GF-D8 (cell line): ENCODE measurements at regions not wholly inside any gene's neighbourhood (a gene's known extent, or its start where the extent isn't known, plus 50 kb on each side); places are given as distances from the start of the nearest gene placed in this dataset.
A peak's percentile ranks its signal among the peaks of the same experiment; 100 is the strongest.

ENCODE experiments used
- DNase-seq: peaks from one replicate; lab custom pipeline; 2025; lab: John Stamatoyannopoulos, UW

DNA sequence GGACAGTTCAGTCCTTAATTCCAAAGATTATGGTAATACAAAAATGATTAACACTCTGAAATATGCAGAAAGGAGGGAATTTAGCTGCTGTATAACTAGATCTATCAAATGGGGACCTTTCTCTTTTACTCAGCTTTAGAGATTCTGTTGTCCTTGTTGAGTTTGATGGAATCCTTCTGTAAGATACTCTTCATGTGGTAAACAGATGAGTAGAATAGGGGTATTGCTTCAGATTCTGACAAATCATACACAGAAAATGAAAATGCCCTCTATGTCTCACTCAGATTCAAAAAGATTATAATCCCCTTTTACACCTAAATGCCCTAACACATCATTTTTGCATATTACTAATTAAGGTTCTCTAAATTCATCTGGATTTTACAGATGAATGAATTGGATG, 50.7 kb downstream of the ARHGAP35 start:
- no peak for DNase-seq

DNA sequence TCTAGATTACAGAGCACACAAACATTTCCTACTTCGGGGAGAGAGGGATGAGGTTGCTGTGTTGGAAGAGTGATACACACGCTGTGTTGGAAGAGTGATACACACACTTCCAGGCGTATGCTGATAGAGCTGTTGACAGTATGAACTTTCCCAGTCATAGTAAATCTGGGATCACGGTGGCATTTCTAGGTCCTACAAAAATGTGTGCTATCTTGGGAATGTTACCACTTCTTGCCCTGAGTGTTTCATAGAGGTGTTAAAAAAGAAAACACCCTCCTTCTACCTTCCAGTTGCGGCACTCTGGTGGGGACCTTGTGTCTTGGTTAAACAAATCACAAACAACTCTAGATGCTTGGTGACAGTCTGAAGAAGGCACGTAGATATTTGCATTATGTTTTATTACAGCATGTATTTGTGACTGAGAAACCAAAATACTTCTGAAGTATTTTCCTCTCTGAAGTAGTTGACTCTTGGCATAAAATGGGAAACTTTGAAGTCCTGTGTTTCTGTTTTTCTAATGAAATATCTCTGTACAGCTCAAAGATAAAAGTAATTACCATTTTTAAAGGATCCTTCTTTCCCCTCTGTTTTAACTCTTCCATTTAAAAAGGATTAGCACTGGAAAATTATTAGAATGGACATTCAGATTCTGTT, 52.5 kb downstream of the ARHGAP35 start:
- no peak for DNase-seq

DNA sequence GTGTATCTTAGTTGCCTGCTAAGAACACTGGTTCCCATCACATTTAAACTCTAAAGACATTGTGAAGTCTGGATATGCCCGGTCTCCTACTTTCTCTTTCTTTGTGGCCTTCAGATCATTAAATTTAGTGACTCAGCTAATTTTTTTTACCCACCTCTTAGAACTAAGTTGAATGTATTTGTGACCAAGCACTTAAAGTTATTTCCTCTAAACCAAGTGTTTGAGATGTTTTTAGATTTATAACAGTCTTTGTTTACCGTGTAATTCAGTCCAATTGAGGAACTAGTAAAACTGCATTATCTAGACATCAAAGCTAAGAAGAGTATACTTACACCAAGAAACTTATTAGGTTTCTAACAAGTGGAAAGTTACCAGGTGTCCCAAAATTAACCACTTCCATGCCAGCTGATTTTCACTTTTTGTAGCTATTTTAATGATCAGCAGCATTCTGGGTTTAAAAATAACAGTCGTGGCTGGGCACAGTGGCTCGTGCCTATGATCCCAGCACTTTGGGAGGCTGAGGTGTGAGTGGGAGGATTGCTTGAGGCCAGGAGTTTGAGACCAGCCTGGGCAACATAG, 53.1 kb downstream of the ARHGAP35 start:
- peak; percentile 43 for DNase-seq

GRCh38 chr19:46915386-46915785, 54.6 kb downstream of the ARHGAP35 start:
- DNase-seq, result no peak

DNA sequence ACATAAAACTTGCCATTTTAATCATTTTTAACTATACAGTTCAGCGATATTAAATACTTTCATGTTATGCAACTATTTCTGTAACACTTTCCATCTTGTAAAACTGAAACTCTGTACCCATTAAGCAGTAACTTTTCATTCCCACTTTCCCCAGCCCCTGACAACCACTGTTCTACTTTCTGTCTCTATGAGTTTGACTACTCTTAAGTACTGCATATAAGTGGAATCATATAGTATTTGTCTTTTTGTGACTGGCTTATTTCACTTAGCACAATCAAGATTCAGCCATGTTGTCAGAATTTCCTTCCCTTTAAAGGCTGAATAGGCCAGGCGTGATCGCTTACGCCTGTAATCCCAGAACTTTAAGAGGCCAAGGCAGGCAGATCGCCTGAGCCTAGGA, 56.2 kb downstream of the ARHGAP35 start:
- no peak for DNase-seq

DNA sequence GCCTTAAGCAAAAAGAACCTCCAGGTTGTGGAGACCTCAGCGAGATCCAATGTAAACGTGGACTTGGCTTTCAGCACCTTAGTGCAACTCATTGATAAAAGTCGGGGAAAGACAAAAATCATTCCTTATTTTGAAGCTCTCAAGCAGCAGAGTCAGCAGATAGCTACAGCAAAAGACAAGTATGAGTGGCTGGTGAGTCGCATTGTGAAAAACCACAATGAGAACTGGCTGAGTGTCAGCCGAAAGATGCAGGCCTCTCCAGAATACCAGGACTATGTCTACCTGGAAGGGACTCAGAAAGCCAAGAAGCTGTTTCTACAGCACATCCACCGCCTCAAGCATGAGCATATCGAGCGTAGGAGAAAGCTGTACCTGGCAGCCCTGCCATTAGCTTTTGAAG, 58.5 kb downstream of the ARHGAP35 start:
- no peak for DNase-seq

GRCh38 chr19:46920362-46920761, 59.6 kb downstream of the ARHGAP35 start:
- DNase-seq, result no peak

DNA sequence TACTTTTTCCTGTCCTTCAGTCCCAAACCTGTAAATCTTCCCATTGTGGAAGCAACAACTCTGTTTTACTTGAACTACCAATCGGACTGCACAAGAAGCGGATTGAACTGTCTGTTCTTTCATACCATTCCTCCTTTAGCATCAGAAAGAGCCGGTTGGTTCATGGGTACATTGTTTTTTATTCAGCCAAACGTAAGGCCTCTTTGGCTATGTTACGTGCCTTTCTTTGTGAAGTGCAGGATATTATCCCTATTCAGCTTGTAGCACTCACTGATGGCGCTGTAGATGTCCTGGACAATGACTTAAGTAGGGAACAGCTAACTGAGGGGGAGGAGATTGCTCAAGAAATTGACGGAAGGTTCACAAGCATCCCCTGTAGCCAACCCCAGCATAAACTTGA, 60.3 kb downstream of the ARHGAP35 start:
- no peak for DNase-seq

DNA sequence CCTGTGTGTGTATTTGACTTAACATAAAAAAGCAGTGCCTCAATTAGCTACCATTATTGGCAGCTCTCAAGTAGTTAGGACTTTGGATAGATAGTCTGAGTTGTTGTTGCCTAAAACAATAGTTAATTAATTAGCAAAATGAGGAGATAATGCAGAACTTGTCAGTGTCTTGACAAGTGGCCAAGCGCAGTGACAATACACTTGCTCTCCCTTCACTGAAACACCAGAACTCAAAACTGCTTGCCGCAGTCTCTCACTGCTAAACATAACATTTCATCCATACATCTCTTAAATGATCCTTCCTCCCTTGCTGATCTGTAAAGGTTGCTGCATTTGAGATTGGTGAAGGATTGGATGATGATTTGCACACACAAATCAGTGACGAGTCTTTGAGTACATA, 61.7 kb downstream of the ARHGAP35 start:
- no peak for DNase-seq

DNA sequence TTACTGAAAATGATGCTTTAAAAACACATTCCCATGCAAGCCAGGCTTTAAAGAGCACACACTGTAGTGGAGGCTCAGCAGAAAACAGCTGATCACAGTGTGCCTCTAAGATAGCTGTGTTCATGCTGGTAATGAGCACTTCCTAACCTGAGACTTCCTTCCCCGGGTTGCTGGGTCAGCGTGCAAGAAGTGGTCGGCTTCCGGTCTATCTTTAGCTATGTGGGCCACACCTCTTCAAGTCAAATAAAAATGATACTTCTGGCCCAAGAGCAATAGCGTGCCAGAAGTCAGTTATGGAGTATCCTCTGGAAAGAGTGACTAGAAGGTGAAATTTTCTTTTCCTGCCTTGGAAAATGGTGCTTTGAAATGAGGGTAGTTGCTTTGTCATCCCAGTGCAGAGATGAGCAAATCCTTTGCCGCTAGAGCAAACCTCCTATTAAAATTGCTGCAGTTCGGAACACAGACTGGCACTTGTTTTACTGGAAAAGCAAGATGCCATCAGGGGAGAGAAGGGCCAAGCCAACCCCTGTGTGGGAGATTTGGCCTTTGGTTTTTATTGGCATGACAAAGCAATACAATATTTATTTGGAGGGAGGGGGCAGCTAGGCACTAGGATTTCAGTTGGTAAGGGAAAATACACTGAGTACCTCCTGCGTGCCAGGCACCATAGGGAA, 64.2 kb downstream of the ARHGAP35 start:
- DNase-seq, result no peak

- DNase-seq, result no peak
These were observed 64.8 kb downstream of the ARHGAP35 start for GRCh38 chr19:46925548-46925950.

- no peak for DNase-seq
These were observed 65.6 kb downstream of the ARHGAP35 start for GRCh38 chr19:46926170-46927071.

DNA sequence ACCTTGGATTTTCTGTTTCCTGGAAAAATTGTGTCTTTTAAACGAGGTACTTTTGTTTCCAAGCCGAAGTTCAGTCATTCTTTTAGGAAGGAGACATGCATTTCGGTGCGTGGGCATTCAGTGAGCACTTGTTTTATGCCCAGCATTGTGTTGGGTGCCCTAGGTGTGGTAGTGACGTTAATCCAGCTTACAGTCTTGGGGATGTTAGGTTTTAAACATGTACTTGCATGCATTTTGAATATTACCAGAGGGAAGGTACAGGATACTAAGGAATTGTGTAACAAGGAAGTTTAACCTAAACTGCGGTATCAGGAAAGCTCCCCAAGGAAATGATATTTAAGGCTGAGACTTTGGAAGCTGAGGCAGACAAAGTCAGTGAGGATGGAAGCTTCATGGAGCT, 66.3 kb downstream of the ARHGAP35 start:
- DNase-seq, result no peak

GRCh38 chr19:46927893-46928292, 67.1 kb downstream of the ARHGAP35 start:
- DNase-seq, result no peak

DNA sequence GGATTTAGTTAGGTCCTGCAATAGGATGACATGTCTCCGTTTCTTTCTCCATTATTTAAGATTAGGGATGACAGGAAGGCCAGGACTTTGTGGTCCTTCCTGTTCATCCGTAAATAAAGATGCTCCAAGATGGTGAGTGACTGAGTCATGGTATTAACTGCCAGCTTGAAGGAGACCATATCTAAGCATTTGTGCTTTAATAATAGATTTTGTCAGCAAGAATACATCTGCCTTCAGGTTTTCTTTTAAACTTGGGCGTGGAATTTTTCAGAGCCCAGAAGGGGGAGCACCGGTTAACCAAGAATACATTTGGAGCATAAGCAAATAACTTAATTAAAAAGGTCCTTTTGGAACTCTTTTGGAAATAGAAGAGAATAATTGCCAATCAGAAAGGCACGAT, 68.2 kb downstream of the ARHGAP35 start:
- no peak for DNase-seq

DNA sequence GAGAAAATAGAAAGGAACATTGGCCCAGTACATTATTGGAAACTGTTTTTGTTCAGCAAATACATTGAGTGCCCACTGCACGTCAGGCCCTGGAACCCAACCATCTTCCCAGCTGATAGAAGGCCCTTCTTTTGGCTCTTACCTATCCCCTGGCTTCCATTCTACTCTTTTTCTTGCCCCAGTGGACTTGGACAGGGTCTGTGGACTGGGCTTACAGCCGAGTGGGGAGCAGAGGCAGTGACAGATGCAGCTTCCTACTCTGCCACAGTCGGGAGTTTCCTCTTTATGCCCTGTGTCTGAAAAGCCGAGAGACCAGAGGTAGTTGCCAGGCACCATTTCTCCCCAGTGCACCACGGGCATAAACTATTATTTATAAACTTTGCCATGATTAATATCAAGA, 70.4 kb downstream of the ARHGAP35 start:
- DNase-seq, result no peak

DNA sequence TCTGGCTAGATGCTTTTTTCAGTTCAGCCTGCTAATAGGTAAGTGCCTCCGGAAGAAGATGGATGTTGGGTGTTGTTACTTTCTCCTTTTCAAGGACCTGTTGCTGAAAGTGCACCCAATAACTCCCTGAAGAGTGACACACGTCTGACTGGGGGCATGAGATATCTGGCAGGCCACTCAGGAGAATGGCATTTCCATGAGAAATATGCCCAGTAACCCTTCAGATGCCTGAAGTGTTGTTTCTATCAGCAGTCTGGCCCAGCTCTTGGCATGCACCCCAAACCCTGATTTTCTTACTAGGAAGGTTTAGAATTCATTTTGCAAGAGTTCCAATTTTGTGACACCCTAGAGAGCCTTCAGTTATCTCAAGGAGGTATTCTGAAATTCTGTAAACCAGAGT, 71.5 kb downstream of the ARHGAP35 start:
- no peak for DNase-seq

- no peak for DNase-seq
These were observed 74.4 kb downstream of the ARHGAP35 start for GRCh38 chr19:46935066-46935663.

GRCh38 chr19:46943150-46943946, 76.3 kb upstream of the NPAS1 start:
- DNase-seq, result no peak

DNA sequence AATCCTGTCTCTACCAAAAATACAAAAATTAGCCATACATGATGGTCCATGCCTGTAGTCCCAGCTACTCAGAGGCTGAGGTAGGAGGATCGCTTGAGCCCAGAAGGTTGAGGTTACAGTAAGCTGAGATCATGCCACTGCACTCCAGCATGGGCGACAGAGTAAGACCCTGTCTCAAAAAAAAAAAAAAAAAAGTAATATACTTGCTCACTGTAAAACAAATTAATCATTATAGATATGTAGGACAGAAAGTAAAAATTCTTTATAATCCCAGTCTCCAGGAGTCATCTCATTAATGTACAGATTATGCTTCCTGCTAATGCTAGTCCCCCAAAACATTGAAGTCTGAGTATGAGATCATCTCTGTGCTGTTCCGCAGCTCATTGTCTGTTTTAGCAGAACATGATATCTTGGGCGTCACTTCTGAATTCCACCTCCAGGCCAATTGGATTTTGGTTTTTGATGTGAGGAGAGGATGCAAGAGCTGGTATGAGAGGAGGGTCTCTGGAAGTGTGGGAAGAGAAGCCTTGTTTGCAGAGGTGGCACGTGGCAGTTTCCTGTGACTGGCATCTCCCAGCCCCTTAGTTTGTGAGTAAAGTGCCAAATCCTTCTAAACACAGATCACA, 75.4 kb upstream of the NPAS1 start:
- DNase-seq, result no peak
